ENCODE measurements at regions not wholly inside any gene's neighbourhood (a gene's known extent, or its start where the extent isn't known, plus 50 kb on each side); places are given as distances from the start of the nearest gene placed in this dataset.

DNA sequence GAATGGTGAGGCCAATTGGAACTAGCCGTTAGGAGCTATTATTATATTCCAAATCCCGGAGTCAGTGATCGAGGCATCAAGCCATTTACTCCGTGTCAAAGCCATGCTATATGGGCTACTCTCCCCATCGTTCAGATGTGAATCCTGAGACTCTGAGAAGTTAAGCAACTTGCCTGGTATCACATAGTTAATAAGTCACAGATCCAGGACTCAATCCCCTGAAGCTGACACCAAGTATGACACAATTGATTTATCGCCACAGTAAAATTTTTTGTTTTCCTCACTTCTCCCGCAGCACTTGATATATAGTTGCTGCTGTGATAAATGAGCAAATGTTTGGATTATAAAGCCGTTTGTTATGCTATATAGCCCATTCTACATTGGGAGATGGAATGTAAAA is 50.8 kb upstream of the TSHZ2 start:
- no peak for DNase-seq (ENCODE audit: insufficient read length)
- no peak for FAIRE-seq
- TF ChIP-seq POLR2AphosphoS5 (IDR thresholded peaks at IDR 0.05; ENCODE audit: low read depth, low read length) (no peak), TAF1 (IDR thresholded peaks at IDR 0.05; ENCODE audit: borderline replicate concordance, low read depth, low read length) (no peak), POLR2A (IDR thresholded peaks at IDR 0.05; ENCODE audit: low read depth, low read length) (no peak)

- FAIRE-seq, result no peak
- no peak for DNase-seq (ENCODE audit: insufficient read length)
- TF ChIP-seq TAF1 (IDR thresholded peaks at IDR 0.05; ENCODE audit: borderline replicate concordance, low read depth, low read length) (no peak), POLR2AphosphoS5 (IDR thresholded peaks at IDR 0.05; ENCODE audit: low read depth, low read length) (no peak), POLR2A (IDR thresholded peaks at IDR 0.05; ENCODE audit: low read depth, low read length) (no peak)
Measured at GRCh38 chr20:52918311-52918710, 53.8 kb upstream of the TSHZ2 start.

- DNase-seq (ENCODE audit: insufficient read length) (no peak), FAIRE-seq (no peak)
- no peak for TF ChIP-seq POLR2A (IDR thresholded peaks at IDR 0.05; ENCODE audit: low read depth, low read length)
- no peak for TF ChIP-seq POLR2AphosphoS5 (IDR thresholded peaks at IDR 0.05; ENCODE audit: low read depth, low read length)
- no peak for TF ChIP-seq TAF1 (IDR thresholded peaks at IDR 0.05; ENCODE audit: borderline replicate concordance, low read depth, low read length)
Measured at GRCh38 chr20:52915564-52915963, 56.6 kb upstream of the TSHZ2 start.

DNA sequence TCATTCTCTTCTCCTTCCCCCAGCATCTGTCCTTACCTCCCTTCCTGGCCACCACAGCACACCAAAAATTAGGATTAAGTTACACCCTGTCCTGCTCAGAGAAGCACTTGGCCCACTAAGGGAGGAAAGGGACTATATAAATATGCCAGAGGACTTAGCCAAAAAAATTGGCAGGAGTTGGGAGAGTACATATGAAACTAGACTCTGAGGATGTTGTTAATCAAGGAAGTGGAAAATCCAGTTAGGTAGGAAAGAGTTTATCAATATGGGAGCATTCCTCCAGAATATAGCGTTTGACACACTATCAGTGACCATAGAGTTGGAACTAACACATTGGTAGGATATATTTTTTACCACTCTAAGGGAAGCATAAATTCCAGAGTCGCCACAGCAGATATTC is 57.3 kb upstream of the TSHZ2 start:
- FAIRE-seq (no peak), DNase-seq (ENCODE audit: insufficient read length) (no peak)
- TF ChIP-seq TAF1 (IDR thresholded peaks at IDR 0.05; ENCODE audit: borderline replicate concordance, low read depth, low read length) (no peak), POLR2A (IDR thresholded peaks at IDR 0.05; ENCODE audit: low read depth, low read length) (no peak), POLR2AphosphoS5 (IDR thresholded peaks at IDR 0.05; ENCODE audit: low read depth, low read length) (no peak)

- DNase-seq (ENCODE audit: insufficient read length) (no peak), FAIRE-seq (no peak)
- TF ChIP-seq POLR2AphosphoS5 (IDR thresholded peaks at IDR 0.05; ENCODE audit: low read depth, low read length), result no peak
- no peak for TF ChIP-seq TAF1 (IDR thresholded peaks at IDR 0.05; ENCODE audit: borderline replicate concordance, low read depth, low read length)
- TF ChIP-seq POLR2A (IDR thresholded peaks at IDR 0.05; ENCODE audit: low read depth, low read length), result no peak
Measured at GRCh38 chr20:52913650-52914387, 58.3 kb upstream of the TSHZ2 start.

GRCh38 chr20:52905241-52905994 is 66.7 kb upstream of the TSHZ2 start:
- DNase-seq (ENCODE audit: insufficient read length) (no peak), FAIRE-seq (no peak)
- no peak for TF ChIP-seq POLR2A (IDR thresholded peaks at IDR 0.05; ENCODE audit: low read depth, low read length)
- TF ChIP-seq POLR2AphosphoS5 (IDR thresholded peaks at IDR 0.05; ENCODE audit: low read depth, low read length), result no peak
- no peak for TF ChIP-seq TAF1 (IDR thresholded peaks at IDR 0.05; ENCODE audit: borderline replicate concordance, low read depth, low read length)

DNA sequence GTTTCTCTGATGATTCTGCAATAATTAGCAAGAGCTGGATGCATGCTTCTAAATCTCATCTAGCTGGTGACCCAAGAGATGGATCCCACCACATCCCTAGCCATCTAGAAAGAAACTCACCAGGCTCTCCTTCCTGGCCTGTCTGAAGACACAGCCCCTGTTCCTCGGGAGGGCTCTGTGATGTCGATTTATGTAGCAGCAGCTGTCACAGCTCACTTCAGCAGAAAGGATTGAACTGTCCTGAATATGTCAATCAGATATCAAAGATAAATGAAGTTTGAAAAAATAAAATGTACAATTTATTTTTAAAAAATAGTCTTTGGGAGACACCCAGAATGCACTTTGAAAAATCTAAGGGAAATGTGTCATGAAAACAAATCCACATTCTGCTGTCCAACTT is 67.3 kb upstream of the TSHZ2 start:
- DNase-seq (ENCODE audit: insufficient read length) (no peak), FAIRE-seq (no peak)
- TF ChIP-seq TAF1 (IDR thresholded peaks at IDR 0.05; ENCODE audit: borderline replicate concordance, low read depth, low read length) (no peak), POLR2A (IDR thresholded peaks at IDR 0.05; ENCODE audit: low read depth, low read length) (no peak), POLR2AphosphoS5 (IDR thresholded peaks at IDR 0.05; ENCODE audit: low read depth, low read length) (no peak)

DNA sequence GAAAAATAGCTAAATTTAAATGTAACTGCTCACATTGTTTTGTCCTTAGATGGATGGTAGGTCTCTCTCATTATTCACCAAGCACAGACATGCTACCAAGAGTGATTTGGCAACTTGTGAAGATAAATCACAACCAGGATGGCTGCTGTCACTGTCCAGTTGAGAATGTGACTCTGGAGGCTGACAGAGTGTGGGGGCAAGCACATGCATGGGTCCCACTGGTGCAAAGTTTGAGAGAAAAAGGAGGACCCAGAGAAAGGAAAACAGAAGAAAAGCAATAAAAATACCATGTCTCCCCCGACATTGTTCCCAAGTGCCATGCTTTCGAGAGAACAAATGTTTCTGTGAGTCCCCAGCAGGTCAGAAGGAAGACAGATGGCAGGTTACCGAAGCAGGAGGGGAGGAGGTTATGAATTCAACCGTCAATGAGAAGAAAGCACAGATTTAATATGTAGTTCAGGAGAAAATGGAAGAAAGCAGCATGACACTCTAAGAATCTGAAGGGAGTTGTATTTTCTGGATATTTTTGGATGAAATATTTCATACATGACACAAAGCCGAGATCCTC is 73.0 kb upstream of the TSHZ2 start:
- DNase-seq (ENCODE audit: insufficient read length) (no peak), FAIRE-seq (no peak)
- TF ChIP-seq TAF1 (IDR thresholded peaks at IDR 0.05; ENCODE audit: borderline replicate concordance, low read depth, low read length), result no peak
- TF ChIP-seq POLR2A (IDR thresholded peaks at IDR 0.05; ENCODE audit: low read depth, low read length), result no peak
- no peak for TF ChIP-seq POLR2AphosphoS5 (IDR thresholded peaks at IDR 0.05; ENCODE audit: low read depth, low read length)

- DNase-seq (ENCODE audit: insufficient read length), result no peak
- FAIRE-seq, result no peak
- no peak for TF ChIP-seq TAF1 (IDR thresholded peaks at IDR 0.05; ENCODE audit: borderline replicate concordance, low read depth, low read length)
- no peak for TF ChIP-seq POLR2AphosphoS5 (IDR thresholded peaks at IDR 0.05; ENCODE audit: low read depth, low read length)
- no peak for TF ChIP-seq POLR2A (IDR thresholded peaks at IDR 0.05; ENCODE audit: low read depth, low read length)
Measured at GRCh38 chr20:52896348-52896747, 75.8 kb upstream of the TSHZ2 start.

DNA sequence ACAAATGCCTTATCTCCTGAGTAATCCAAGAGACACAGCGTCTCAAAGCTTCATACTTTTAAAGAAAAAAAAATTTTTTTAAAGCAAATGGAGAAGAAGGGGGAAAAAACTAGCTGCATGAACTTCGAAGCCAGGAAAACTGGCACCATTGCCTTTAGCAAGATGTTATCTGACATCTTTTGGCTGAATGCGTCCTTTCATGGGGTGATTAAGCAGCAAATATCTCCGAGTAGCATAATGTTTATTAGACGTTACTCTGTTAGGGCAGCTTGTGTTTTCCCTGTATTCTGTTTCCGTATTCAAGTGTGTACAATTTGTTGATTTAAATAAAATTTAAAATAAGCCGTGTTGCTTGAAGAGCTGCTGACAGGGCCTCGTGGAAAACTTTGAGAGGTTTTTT is 76.5 kb upstream of the TSHZ2 start:
- DNase-seq (ENCODE audit: insufficient read length) (no peak), FAIRE-seq (no peak)
- no peak for TF ChIP-seq TAF1 (IDR thresholded peaks at IDR 0.05; ENCODE audit: borderline replicate concordance, low read depth, low read length)
- TF ChIP-seq POLR2A (IDR thresholded peaks at IDR 0.05; ENCODE audit: low read depth, low read length), result no peak
- TF ChIP-seq POLR2AphosphoS5 (IDR thresholded peaks at IDR 0.05; ENCODE audit: low read depth, low read length), result no peak

DNA sequence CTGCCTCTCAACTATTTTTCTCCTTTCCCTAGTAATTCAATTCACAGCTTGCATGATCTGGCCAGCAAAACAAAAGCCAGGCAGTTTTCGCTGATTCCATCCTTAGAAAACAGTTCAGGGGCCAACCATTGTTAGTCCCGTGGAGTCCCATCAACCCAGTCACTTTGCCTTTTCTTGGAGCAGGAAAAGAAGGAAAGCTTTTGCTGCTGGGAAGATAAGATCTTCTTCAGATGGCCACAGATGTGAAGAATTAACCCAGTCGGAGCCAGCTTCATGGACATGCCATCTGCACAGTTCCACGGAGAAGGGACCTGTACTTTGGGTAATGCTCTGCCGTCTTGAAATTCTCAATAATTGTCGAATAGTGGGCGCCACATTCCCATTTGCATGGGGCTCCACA is 76.9 kb upstream of the TSHZ2 start:
- TF ChIP-seq POLR2A (IDR thresholded peaks at IDR 0.05; ENCODE audit: low read depth, low read length) (no peak), POLR2AphosphoS5 (IDR thresholded peaks at IDR 0.05; ENCODE audit: low read depth, low read length) (no peak), TAF1 (IDR thresholded peaks at IDR 0.05; ENCODE audit: borderline replicate concordance, low read depth, low read length) (no peak)
- FAIRE-seq (no peak), DNase-seq (ENCODE audit: insufficient read length) (no peak)

Data from GM12892 (cell line).